ENCODE measurements at regions not wholly inside any gene's neighbourhood (a gene's known extent, or its start where the extent isn't known, plus 50 kb on each side); places are given as distances from the start of the nearest gene placed in this dataset.

DNA sequence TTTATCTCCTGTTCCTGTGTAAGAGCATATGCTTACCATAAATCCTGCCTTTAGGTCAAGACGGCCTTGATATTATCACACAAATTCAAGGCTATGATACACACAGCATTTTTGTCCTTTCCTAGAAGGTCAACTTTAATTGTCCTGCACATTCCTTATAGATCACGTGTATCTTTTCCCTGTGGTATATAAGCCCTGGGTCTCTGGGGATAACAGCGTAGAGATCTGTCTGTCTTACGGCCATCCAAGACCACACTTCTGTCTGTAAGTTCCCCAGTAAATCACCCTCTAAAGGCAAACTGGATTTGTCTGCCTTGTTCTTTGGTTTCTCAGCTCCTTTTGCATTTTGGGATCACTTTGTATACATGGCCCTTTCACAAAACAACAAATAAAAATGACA is 69.5 kb upstream of the TCL1B start:
- TF ChIP-seq CTCF (IDR thresholded peaks at IDR 0.05) (no peak), POLR2A (IDR thresholded peaks at IDR 0.05) (no peak)
